ACC112 (cell line): ENCODE measurements at regions not wholly inside any gene's neighbourhood (a gene's known extent, or its start where the extent isn't known, plus 50 kb on each side); places are given as distances from the start of the nearest gene placed in this dataset.
"Not testable (repeated sequence)": the region's sequence is repeated elsewhere in the genome, so short reads cannot be mapped to it uniquely, and the experiment has no call there.

ENCODE experiments used
- H2AFZ ChIP-seq: fragments of 200-600 bp; sonication (generic); one replicate; pipeline ENCODE4 v1.6.0; 2017; ENCODE audit warnings: antibody characterized with exemption, low read length; ENCODE audit not compliant: unreplicated experiment
- H3K27ac ChIP-seq: fragments of 200-600 bp; sonication (generic); 2 replicates; pipeline ENCODE4 v1.5.1; 2014; ENCODE audit warnings: low read depth, mild to moderate bottlenecking, antibody characterized with exemption, low read length, moderate library complexity
- H3K27me3 ChIP-seq: fragments of 200-600 bp; sonication (generic); 2 replicates; pipeline ENCODE4 v1.6.1; 2014; ENCODE audit warnings: mild to moderate bottlenecking, antibody characterized with exemption, low read length, moderate library complexity, mixed read lengths; ENCODE audit not compliant: insufficient read depth
- H3K36me3 ChIP-seq: fragments of 200-600 bp; sonication (generic); 2 replicates; pipeline ENCODE4 v1.6.1; 2016; ENCODE audit warnings: mild to moderate bottlenecking, antibody characterized with exemption, low read length, moderate library complexity, mixed read lengths; ENCODE audit not compliant: insufficient read depth
- H3K4me1 ChIP-seq: fragments of 200-600 bp; sonication (generic); one replicate; pipeline ENCODE4 v1.6.1; 2016; ENCODE audit warnings: low read length, mixed read lengths; ENCODE audit not compliant: insufficient read depth, unreplicated experiment, control insufficient read depth
- H3K4me3 ChIP-seq: fragments of 200-600 bp; sonication (generic); 2 replicates; pipeline ENCODE4 v1.5.1; 2014; ENCODE audit warnings: mild to moderate bottlenecking, low read depth, low read length
- H3K79me2 ChIP-seq: fragments of 200-600 bp; sonication (generic); one replicate; pipeline ENCODE4 v1.6.0; 2016; ENCODE audit warnings: low read length; ENCODE audit not compliant: control insufficient read depth, unreplicated experiment, insufficient read depth

DNA sequence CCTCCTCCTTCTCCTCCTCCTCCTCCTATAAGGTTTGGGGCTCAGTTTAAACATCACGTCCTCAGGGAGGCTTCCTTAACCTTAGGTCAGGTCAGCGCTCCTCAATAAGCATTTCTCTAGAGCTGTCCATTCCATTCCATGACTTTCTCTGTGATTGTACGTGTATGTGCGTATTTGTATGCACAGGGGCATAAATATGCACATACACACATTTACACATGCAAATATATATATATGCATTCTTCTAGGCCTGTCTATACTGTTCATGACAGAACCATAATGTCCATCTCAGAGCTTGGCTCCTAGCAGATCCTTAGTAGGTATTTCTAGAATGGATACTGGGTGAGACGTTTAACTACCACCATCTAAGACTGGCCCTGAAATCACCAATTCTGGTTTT, 258.6 kb downstream of the STIM2 start:
- Histone ChIP-seq H3K79me2 (no peaks in the 10 kb centered on the region), H3K4me1 (no peaks in the 10 kb centered on the region), H3K36me3 (no peaks in the 10 kb centered on the region), H3K27me3 (peaks cover 22% of the 10 kb centered on the region), H3K27ac (no peak overlapping the region), H2AFZ (no peak overlapping the region), H3K4me3 (no peak overlapping the region)

DNA sequence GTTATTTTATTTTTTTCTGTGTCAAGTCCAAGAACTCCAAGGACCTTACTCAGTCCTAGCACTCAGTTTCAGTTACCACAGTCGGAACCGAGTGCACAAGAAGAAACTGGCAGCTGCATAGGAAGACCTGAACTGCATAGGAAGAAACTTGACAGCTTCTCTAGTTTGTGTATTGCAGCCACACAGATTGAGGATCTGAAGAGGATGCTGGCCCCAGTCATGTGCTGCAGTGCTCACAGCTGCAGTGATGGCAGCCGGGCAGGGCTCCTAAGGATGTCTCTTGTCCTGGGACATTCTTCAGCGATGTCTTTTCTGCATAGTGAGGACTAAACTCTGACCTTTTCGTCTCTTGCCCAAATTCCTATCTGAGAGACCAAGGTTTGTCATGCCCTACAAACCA, 261.2 kb downstream of the STIM2 start:
- Histone ChIP-seq H3K4me3 (no peak overlapping the region), H3K27ac (no peak overlapping the region), H3K79me2 (no peaks in the 10 kb centered on the region), H2AFZ (no peak overlapping the region), H3K4me1 (no peaks in the 10 kb centered on the region), H3K27me3 (peaks cover 16% of the 10 kb centered on the region; the same call in 1 of the 2 replicates), H3K36me3 (no peaks in the 10 kb centered on the region)

DNA sequence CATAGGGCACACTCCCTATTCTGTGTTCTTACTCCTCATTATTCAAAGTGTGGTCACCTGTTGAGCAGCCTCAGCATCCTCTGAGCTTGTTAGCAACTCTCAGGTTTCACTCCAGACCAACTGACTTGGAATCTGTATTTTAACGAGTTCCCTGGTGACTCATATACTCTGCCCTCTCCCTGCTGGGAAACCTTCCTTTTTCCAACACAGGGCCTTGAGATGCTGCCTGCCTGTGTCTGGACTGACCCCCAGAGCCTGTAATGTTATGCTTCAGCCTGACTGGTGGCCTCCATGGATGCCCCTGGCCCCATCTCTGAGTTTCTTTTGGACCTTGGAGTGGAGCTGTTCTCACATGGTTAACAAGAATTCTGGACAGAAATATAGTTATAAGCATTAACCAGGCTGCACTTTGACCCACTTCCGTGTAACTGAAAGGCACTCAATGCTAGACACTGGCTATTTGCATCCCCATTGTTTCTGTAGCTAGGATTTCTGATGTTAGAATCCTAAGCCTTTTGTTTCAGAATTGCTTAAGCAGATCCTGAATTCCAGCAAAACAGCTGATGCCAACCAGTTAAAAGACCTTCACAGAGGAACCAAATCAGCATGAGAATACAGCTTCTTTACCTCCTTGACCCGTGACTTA, 262.6 kb downstream of the STIM2 start:
- Histone ChIP-seq H3K4me1 (no peaks in the 10 kb centered on the region), H3K27me3 (peaks cover 16% of the 10 kb centered on the region; the same call in 1 of the 2 replicates), H3K27ac (no peak overlapping the region), H3K36me3 (no peaks in the 10 kb centered on the region), H3K79me2 (no peaks in the 10 kb centered on the region), H2AFZ (no peak overlapping the region), H3K4me3 (no peak overlapping the region)

DNA sequence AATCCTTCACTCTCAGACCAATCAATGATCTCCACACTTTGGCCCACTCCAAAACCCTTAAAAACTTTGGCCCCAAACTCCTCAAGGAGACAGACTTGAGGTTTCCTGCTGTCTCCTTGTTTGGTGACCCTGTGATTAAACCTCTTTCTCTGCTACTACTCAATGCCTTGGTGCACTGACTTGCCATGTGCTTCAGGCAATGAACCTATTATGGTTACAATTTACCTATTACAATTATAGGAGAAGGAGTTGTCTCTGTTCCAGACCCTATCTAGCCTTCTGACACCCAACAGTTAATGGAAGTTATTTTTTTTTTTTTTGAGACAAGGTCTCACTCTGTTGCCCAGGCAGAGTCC, 263.1 kb downstream of the STIM2 start:
- Histone ChIP-seq H3K27me3 (peaks cover 15% of the 10 kb centered on the region; the same call in 1 of the 2 replicates), H3K4me3 (no peak overlapping the region), H3K27ac (no peak overlapping the region), H3K4me1 (no peaks in the 10 kb centered on the region), H3K36me3 (no peaks in the 10 kb centered on the region), H2AFZ (no peak overlapping the region), H3K79me2 (no peaks in the 10 kb centered on the region)

DNA sequence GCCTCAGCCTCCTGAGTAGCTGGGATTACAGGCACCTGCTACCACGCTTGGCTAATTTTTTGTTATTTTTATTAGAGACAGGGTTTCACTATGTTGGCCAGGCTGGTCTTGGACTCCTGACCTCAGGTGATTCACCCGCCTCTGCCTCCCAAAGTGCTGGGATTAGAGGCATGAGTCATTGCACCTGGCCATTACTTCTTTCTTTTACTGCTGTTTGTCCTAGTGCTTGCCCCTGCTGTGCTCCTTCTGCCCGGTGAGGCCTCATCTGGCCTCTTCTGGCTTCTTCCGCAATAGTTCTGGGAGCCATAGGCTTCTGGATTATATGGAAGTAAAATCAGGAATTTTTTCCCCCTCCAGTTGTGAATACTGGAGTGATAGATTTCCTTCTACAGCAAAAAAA, 266.3 kb downstream of the STIM2 start:
- not testable (repeated sequence) for H3K36me3 ChIP-seq, H3K4me3 ChIP-seq, H2AFZ ChIP-seq, H3K79me2 ChIP-seq, H3K27ac ChIP-seq, H3K4me1 ChIP-seq, H3K27me3 ChIP-seq

DNA sequence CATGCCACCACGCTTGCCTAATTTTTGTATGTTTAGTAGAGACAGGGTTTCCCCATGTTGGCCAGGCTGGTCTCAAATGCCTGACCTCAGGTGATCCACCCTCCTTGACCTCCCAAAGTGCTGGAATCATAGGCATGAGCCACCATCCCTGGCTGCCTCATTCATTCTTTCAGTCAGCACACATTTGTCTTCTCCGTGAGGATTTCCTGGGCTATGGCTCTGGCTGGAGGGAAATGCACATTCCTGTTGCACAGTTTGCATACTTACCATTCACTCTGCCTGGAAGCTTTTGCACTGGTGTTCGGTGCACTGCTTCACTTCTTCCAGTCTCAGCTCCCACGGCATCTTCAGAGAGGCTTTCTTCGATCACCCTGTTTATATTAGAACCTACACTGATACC, 267.8 kb downstream of the STIM2 start:
- Histone ChIP-seq H3K27me3 (no peaks in the 10 kb centered on the region), H3K27ac (no peak overlapping the region), H2AFZ (no peak overlapping the region), H3K79me2 (no peaks in the 10 kb centered on the region), H3K36me3 (no peaks in the 10 kb centered on the region), H3K4me3 (no peak overlapping the region), H3K4me1 (peaks cover 3% of the 10 kb centered on the region)

DNA sequence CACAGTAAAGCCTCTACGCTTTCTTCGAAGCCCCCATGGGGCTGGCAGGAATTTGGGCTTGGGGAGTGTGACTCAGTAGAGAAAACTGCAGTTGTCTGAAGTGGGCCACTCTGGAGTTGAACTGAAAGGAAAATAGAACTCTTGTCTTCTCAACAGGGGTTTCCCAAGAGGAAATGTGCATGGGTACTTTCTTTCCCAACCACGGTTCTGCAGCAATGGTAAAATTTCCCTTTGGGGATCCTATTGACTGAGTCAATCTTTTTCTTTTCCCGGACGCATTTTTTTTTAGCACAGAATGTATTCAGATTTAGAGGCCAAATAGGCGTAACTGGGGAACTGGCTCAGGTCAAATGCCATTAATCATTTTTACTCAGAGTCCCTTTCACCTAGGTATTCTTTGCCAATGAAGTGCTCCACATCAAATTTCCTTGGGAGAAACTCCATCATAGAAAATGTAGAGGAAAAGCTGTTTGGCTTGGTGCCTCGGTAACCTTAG, 269.3 kb downstream of the STIM2 start:
- H3K27ac ChIP-seq, result peak overlapping the region; percentile 68
- no peak overlapping the region for H3K4me3 ChIP-seq
- H3K79me2 ChIP-seq, result no peaks in the 10 kb centered on the region
- peaks cover 3% of the 10 kb centered on the region for H3K4me1 ChIP-seq
- H3K36me3 ChIP-seq, result no peaks in the 10 kb centered on the region
- no peaks in the 10 kb centered on the region for H3K27me3 ChIP-seq
- no peak overlapping the region for H2AFZ ChIP-seq

DNA sequence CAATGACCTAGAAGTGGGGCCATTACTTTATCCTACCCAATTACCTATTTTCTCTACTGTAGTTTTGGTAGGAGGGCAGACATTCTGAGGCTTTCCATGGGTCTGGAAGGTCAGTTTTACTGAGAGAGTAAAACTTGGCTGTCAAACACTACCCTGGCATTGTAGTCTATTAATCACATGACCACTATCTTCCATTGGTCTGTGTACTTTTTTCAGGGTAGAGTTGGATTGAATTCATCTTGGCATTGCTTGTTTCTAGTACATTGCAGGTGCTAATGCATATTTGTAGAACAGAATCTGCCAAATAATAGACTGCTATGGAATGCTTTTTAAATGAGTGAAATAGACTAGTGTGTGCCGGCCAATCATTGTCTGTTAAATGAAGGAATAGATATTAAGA, 271.9 kb downstream of the STIM2 start:
- no peak overlapping the region for H3K4me3 ChIP-seq
- no peak overlapping the region for H2AFZ ChIP-seq
- H3K27ac ChIP-seq, result no peak overlapping the region
- peaks cover 3% of the 10 kb centered on the region for H3K4me1 ChIP-seq
- H3K36me3 ChIP-seq, result no peaks in the 10 kb centered on the region
- no peaks in the 10 kb centered on the region for H3K79me2 ChIP-seq
- H3K27me3 ChIP-seq, result no peaks in the 10 kb centered on the region; the same call in 1 of the 2 replicates

DNA sequence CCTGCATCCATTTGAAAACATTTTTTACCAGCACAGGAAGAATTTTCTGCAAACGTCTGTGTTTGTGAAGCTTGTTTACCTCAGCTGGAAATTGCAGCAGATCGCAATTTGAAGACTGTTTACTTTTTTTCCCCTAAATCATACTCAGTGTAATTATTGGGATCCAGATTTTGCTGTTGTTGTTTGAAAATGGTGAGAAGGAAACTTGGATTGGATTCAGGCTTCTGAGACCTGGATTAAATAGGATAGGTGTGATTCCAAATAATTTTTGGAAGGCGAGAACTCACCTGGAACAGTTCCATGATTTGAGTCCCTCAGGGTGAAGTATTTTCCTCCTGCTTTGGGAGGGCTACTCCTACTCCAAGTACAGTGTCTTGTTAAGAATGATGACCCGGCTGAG, 279.8 kb downstream of the STIM2 start:
- Histone ChIP-seq H3K4me1 (no peaks in the 10 kb centered on the region), H3K4me3 (no peak overlapping the region), H3K36me3 (no peaks in the 10 kb centered on the region), H3K79me2 (no peaks in the 10 kb centered on the region), H2AFZ (no peak overlapping the region), H3K27ac (no peak overlapping the region), H3K27me3 (no peaks in the 10 kb centered on the region; the same call in 1 of the 2 replicates)

DNA sequence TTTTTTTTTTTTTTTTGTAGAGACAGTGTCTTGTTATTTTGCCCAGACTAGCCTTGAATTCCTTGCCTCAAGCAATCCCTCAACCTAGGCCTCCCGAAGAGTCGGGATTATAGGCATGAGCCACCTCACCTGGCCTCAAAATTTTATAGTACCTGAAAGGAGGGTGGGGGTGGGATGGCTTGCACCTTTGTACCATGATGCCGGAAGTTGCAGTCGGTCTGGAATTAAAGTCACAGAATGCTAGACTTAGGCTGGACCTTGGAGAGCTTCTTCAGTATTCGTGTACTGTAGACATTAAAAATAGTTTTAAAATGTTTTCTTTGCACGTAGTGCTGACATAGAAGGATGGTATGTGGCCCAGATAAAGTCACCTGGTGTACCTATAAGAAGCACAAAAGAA, 280.9 kb downstream of the STIM2 start:
- no peaks in the 10 kb centered on the region for H3K79me2 ChIP-seq
- no peak overlapping the region for H2AFZ ChIP-seq
- H3K36me3 ChIP-seq, result no peaks in the 10 kb centered on the region
- no peaks in the 10 kb centered on the region for H3K27me3 ChIP-seq
- no peaks in the 10 kb centered on the region for H3K4me1 ChIP-seq
- no peak overlapping the region for H3K27ac ChIP-seq
- no peak overlapping the region for H3K4me3 ChIP-seq

DNA sequence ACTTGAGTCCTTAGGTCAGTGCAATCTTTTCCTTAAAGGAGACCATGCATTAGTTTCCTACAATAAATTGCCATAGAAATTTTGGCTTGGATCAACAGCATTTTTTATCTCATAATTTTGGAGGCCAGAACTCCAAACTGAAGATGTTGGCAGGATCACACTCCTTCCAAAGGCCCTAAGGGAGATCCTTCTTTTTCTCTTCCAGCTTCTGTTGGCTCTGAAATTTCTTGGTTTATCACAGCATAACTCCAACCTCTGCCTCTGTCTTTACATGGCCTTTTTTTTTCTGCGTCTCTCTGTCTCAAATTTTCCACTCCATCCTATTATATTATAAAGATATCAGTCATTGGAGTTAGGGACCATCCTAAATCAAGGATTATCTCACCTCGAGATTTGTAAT, 282.2 kb downstream of the STIM2 start:
- Histone ChIP-seq H3K27me3 (no peaks in the 10 kb centered on the region), H3K27ac (no peak overlapping the region), H3K79me2 (no peaks in the 10 kb centered on the region), H3K36me3 (no peaks in the 10 kb centered on the region), H2AFZ (no peak overlapping the region), H3K4me3 (no peak overlapping the region), H3K4me1 (no peaks in the 10 kb centered on the region)
